ENCODE measurements at regions not wholly inside any gene's neighbourhood (a gene's known extent, or its start where the extent isn't known, plus 50 kb on each side); places are given as distances from the start of the nearest gene placed in this dataset.

- DNase-seq, result no peak
These were observed 197.7 kb downstream of the CD47 start for GRCh38 chr3:107892955-107893624.

- DNase-seq, result no peak
These were observed 205.9 kb downstream of the CD47 start for GRCh38 chr3:107884719-107885460.

GRCh38 chr3:107884028-107884427, 206.8 kb downstream of the CD47 start:
- DNase-seq, result no peak

- DNase-seq, result no peak
These were observed 207.9 kb downstream of the CD47 start for GRCh38 chr3:107882881-107883280.

- no peak for DNase-seq
These were observed 208.6 kb downstream of the CD47 start for GRCh38 chr3:107882261-107882660.

GRCh38 chr3:107881509-107881908, 209.3 kb downstream of the CD47 start:
- no peak for DNase-seq

GRCh38 chr3:107880702-107881101, 210.1 kb downstream of the CD47 start:
- no peak for DNase-seq

- DNase-seq, result no peak
These were observed 212.9 kb downstream of the CD47 start for GRCh38 chr3:107877936-107878335.

GRCh38 chr3:107870943-107871638, 219.7 kb downstream of the CD47 start:
- no peak for DNase-seq

GRCh38 chr3:107870096-107870495, 220.7 kb downstream of the CD47 start:
- no peak for DNase-seq

GRCh38 chr3:107868449-107868848, 222.4 kb downstream of the CD47 start:
- DNase-seq, result no peak

GRCh38 chr3:107861904-107862303, 228.9 kb downstream of the CD47 start:
- no peak for DNase-seq

- no peak for DNase-seq
These were observed 229.4 kb downstream of the CD47 start for GRCh38 chr3:107861422-107861821.
